ENCODE measurements at regions not wholly inside any gene's neighbourhood (a gene's known extent, or its start where the extent isn't known, plus 50 kb on each side); places are given as distances from the start of the nearest gene placed in this dataset.

- no peak for TF ChIP-seq CTCF (CRISPR knock-in tag; IDR thresholded peaks at IDR 0.05)
- no peak for TF ChIP-seq MAFK (conservative IDR thresholded peaks at IDR 0.05 in 1 of 2, IDR thresholded peaks at IDR 0.05 in 1 of 2; ENCODE audit: low read length in 2 of 2)
- TF ChIP-seq ZSCAN29 (CRISPR knock-in tag; conservative IDR thresholded peaks at IDR 0.05) = no peak
- TF ChIP-seq ZNF652 (CRISPR knock-in tag; IDR thresholded peaks at IDR 0.05; ENCODE audit: borderline replicate concordance, low read depth) = no peak
- TF ChIP-seq ZNF777 (CRISPR knock-in tag; IDR thresholded peaks at IDR 0.05) = no peak
- TF ChIP-seq MNT (IDR thresholded peaks at IDR 0.05) = no peak
- TF ChIP-seq HNF4G (IDR thresholded peaks at IDR 0.05; ENCODE audit: borderline replicate concordance, low read depth, low read length) = no peak
- no peak for TF ChIP-seq HNF4G (CRISPR knock-in tag; IDR thresholded peaks at IDR 0.05; ENCODE audit: borderline replicate concordance, low read depth)
- no peak for TF ChIP-seq SRY (CRISPR knock-in tag; IDR thresholded peaks at IDR 0.05)
- TF ChIP-seq PHF20 (CRISPR knock-in tag; IDR thresholded peaks at IDR 0.05) = no peak
- no peak for TF ChIP-seq EZH2 (conservative IDR thresholded peaks at IDR 0.05; ENCODE audit: low read depth, low read length)
Observed at GRCh38 chr13:60288569-60288968, 108.5 kb upstream of the TDRD3 start.
